ENCODE measurements at regions not wholly inside any gene's neighbourhood (a gene's known extent, or its start where the extent isn't known, plus 50 kb on each side); places are given as distances from the start of the nearest gene placed in this dataset.
"Not testable (repeated sequence)": the region's sequence is repeated elsewhere in the genome, so short reads cannot be mapped to it uniquely, and the experiment has no call there.

DNA sequence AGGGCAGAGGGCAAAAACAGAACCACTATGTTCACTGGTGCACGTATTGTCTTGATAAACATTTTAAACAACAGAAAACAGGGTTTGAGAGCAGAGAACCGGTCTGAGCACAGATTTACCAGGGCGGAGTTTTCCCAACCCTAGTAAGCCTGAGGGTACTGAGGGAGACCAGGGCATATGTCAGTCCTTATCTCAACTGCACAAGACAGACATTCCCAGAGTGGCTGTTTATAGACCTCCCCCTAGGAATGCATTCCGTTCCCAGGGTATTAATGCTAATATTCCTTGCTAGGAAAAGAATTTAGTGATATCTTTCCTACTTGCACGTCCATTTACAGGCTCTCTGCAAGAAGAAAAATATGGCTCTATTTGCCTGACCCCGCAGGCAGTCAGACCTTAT lies 99.7 kb upstream of the ANKRD50 start:
- H3K27me3 ChIP-seq (replicated peaks in 1 of 2; ENCODE audit: control insufficient read depth in 2 of 2, extremely low read depth in 1 of 2, insufficient read depth in 2 of 2, low read length in 1 of 2); H3K27ac ChIP-seq (ENCODE audit: low read length); H3K4me3 ChIP-seq (ENCODE audit: control insufficient read depth in 1 of 2, extremely low read depth in 1 of 2, low read length in 1 of 2); H3K27me3 Mint-ChIP-seq; POLR2A ChIA-PET; H3K9me3 ChIP-seq; CTCF ChIA-PET; H3K4me1 ChIP-seq (ENCODE audit: control insufficient read depth in 1 of 2, extremely low read depth in 1 of 2, insufficient read depth in 2 of 2, low read length in 2 of 2); H3K4me3 Mint-ChIP-seq; H3K4me1 Mint-ChIP-seq; H3K36me3 ChIP-seq (ENCODE audit: control insufficient read depth in 2 of 2, extremely low read depth in 1 of 2, insufficient read depth in 1 of 2, low read length in 1 of 2); ATAC-seq (replicated peaks in 1 of 4); DNase-seq; H3K27ac Mint-ChIP-seq; H3K36me3 Mint-ChIP-seq: not testable (repeated sequence)
- WGBS (ENCODE audit: insufficient coverage), result 87% methylated on average over 3 of the region's 6 CpGs
- peaks cover 8 to 17% (median 12%) of the 10 kb centered on the region in 3 donors for H3K9me3 Mint-ChIP-seq

DNA sequence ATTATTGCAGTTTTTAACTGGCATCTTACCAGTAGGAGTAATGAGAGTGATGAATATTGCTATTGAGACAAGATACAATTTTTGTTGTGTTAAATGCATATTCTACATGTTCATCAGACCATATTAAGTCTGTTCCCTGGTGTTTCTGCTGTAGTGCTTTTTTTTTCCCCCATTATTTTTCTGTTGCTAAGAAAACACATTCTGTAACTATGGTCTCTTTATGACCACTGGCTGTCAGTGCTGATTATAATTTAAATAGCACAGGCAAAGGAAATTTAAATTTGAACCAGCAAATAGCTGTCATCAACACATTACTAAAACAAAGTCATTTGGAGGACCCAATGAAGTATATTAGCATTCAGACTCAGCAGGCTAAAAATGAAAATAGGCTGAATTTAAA lies 98.3 kb upstream of the ANKRD50 start:
- Histone ChIP-seq H3K27me3 (replicated peaks in 1 of 2; ENCODE audit: control insufficient read depth in 2 of 2, extremely low read depth in 1 of 2, insufficient read depth in 2 of 2, low read length in 1 of 2) (no peaks in the 10 kb centered on the region), H3K4me3 (ENCODE audit: control insufficient read depth in 1 of 2, extremely low read depth in 1 of 2, low read length in 1 of 2) (no peak overlapping the region), H3K36me3 (ENCODE audit: control insufficient read depth in 2 of 2, extremely low read depth in 1 of 2, insufficient read depth in 1 of 2, low read length in 1 of 2) (no peaks in the 10 kb centered on the region), H3K9me3 (no peaks in the 10 kb centered on the region), H3K27ac (ENCODE audit: low read length) (no peak overlapping the region), H3K4me1 (ENCODE audit: control insufficient read depth in 1 of 2, extremely low read depth in 1 of 2, insufficient read depth in 2 of 2, low read length in 2 of 2) (no peaks in the 10 kb centered on the region)
- Mint-ChIP-seq H3K4me1 (no peaks in the 10 kb centered on the region), H3K4me3 (no peak overlapping the region), H3K27ac (no peak overlapping the region), H3K36me3 (no peaks in the 10 kb centered on the region), H3K9me3 (peaks cover 8 to 18% (median 13%) of the 10 kb centered on the region in 3 donors), H3K27me3 (no peaks in the 10 kb centered on the region)
- no peak for DNase-seq
- ChIA-PET CTCF (no interaction called here), POLR2A (no interaction called here)
- no peak for ATAC-seq (replicated peaks in 1 of 4)

DNA sequence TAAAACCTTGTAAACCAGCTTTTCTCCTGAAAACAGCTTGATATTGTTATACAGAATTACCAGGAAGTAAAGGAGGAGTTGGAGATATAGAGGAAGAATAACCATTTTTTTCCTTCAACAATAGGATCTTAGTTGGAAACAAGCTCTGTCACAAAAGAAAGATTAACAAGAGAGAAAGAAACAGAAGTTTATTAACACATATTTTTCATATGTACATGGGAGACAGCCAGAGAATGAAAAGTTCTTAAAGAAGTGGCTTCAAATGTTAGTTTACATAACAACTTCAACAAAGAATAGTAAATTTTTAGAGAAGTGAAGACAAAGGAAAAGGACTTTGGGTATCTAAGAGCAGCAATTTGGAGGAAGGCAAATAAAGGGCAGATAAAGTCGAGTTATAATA lies 94.9 kb upstream of the ANKRD50 start:
- Histone ChIP-seq H3K36me3 (ENCODE audit: control insufficient read depth in 2 of 2, extremely low read depth in 1 of 2, insufficient read depth in 1 of 2, low read length in 1 of 2) (no peaks in the 10 kb centered on the region), H3K27ac (ENCODE audit: low read length) (no peak overlapping the region), H3K27me3 (replicated peaks in 1 of 2; ENCODE audit: control insufficient read depth in 2 of 2, extremely low read depth in 1 of 2, insufficient read depth in 2 of 2, low read length in 1 of 2) (no peaks in the 10 kb centered on the region), H3K4me3 (ENCODE audit: control insufficient read depth in 1 of 2, extremely low read depth in 1 of 2, low read length in 1 of 2) (no peak overlapping the region), H3K9me3 (no peaks in the 10 kb centered on the region), H3K4me1 (ENCODE audit: control insufficient read depth in 1 of 2, extremely low read depth in 1 of 2, insufficient read depth in 2 of 2, low read length in 2 of 2) (no peaks in the 10 kb centered on the region)
- POLR2A ChIA-PET, result no interaction called here
- CTCF ChIA-PET, result no interaction called here
- H3K9me3 Mint-ChIP-seq, result peaks cover 8 to 14% (median 13%) of the 10 kb centered on the region in 3 donors
- no peak overlapping the region for H3K4me3 Mint-ChIP-seq
- no peaks in the 10 kb centered on the region for H3K36me3 Mint-ChIP-seq
- no peak for ATAC-seq (replicated peaks in 1 of 4)
- DNase-seq, result no peak
- no peaks in the 10 kb centered on the region for H3K4me1 Mint-ChIP-seq
- no CpG with 5 or more reads among the region's 1 CpG for WGBS (ENCODE audit: insufficient coverage)
- H3K27ac Mint-ChIP-seq, result no peak overlapping the region
- H3K27me3 Mint-ChIP-seq, result peaks cover 0 to 3% of the 10 kb centered on the region in 2 donors

DNA sequence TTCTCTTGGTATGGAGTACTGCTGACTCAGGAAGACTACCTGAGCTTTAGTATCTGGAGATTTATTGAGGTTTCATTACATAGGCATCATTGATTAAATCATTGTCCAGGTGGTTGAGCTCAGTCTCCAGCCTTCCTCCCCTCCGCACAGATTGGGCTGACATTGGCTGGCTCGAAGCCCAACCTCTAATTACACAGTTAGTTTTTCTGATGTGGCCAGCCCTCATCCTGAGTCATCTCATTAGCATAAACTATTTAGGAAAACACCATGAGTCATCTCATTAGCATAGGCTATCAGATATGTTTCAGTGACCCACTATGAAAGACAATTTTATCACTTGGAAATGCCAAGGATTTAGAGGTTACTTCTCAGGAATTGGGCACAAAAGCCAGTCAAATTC lies 93.9 kb upstream of the ANKRD50 start:
- Mint-ChIP-seq H3K27me3 (peaks cover 0 to 3% of the 10 kb centered on the region in 2 donors), H3K9me3 (peaks cover 2 to 6% (median 5%) of the 10 kb centered on the region in 3 donors), H3K4me1 (no peaks in the 10 kb centered on the region), H3K4me3 (no peak overlapping the region), H3K36me3 (no peaks in the 10 kb centered on the region), H3K27ac (no peak overlapping the region)
- Histone ChIP-seq H3K4me1 (ENCODE audit: control insufficient read depth in 1 of 2, extremely low read depth in 1 of 2, insufficient read depth in 2 of 2, low read length in 2 of 2) (no peaks in the 10 kb centered on the region), H3K4me3 (ENCODE audit: control insufficient read depth in 1 of 2, extremely low read depth in 1 of 2, low read length in 1 of 2) (no peak overlapping the region), H3K27me3 (replicated peaks in 1 of 2; ENCODE audit: control insufficient read depth in 2 of 2, extremely low read depth in 1 of 2, insufficient read depth in 2 of 2, low read length in 1 of 2) (no peaks in the 10 kb centered on the region), H3K36me3 (ENCODE audit: control insufficient read depth in 2 of 2, extremely low read depth in 1 of 2, insufficient read depth in 1 of 2, low read length in 1 of 2) (no peaks in the 10 kb centered on the region), H3K27ac (ENCODE audit: low read length) (no peak overlapping the region), H3K9me3 (no peaks in the 10 kb centered on the region)
- ChIA-PET POLR2A (no interaction called here), CTCF (no interaction called here)
- DNase-seq, result no peak
- no peak for ATAC-seq (replicated peaks in 1 of 4)
- whole genome bisulfite sequencing (ENCODE audit: insufficient coverage), result no CpG with 5 or more reads among the region's 2 CpGs

DNA sequence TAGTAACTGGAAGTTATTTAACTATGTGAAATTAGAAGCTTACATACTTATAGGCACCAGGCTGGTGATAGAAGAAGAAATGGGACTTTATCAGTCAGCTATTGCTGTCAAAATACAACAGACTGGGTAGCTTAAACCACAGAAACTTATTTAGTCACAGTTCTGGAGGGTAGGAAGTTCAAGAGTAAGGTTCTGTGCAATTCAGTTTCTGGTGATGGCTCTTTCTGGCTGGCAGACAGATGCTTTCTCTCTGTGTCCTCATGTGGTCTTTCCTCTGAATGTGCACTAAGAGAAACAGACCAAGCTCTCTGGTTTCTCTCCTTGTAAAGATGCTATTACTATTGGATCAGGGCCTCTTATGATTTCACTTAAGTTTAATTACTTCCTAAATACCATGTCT lies 92.1 kb upstream of the ANKRD50 start:
- Mint-ChIP-seq H3K4me3 (no peak overlapping the region), H3K4me1 (no peaks in the 10 kb centered on the region), H3K27me3 (peaks cover 0 to 3% of the 10 kb centered on the region in 2 donors), H3K36me3 (no peaks in the 10 kb centered on the region), H3K9me3 (peaks cover 5 to 13% (median 7%) of the 10 kb centered on the region in 3 donors), H3K27ac (no peak overlapping the region)
- Histone ChIP-seq H3K27ac (ENCODE audit: low read length) (no peak overlapping the region), H3K9me3 (no peaks in the 10 kb centered on the region), H3K4me3 (ENCODE audit: control insufficient read depth in 1 of 2, extremely low read depth in 1 of 2, low read length in 1 of 2) (no peak overlapping the region), H3K36me3 (ENCODE audit: control insufficient read depth in 2 of 2, extremely low read depth in 1 of 2, insufficient read depth in 1 of 2, low read length in 1 of 2) (no peaks in the 10 kb centered on the region), H3K27me3 (replicated peaks in 1 of 2; ENCODE audit: control insufficient read depth in 2 of 2, extremely low read depth in 1 of 2, insufficient read depth in 2 of 2, low read length in 1 of 2) (no peaks in the 10 kb centered on the region), H3K4me1 (ENCODE audit: control insufficient read depth in 1 of 2, extremely low read depth in 1 of 2, insufficient read depth in 2 of 2, low read length in 2 of 2) (no peaks in the 10 kb centered on the region)
- no peak for ATAC-seq (replicated peaks in 1 of 4)
- ChIA-PET POLR2A (no interaction called here), CTCF (no interaction called here)
- no peak for DNase-seq

DNA sequence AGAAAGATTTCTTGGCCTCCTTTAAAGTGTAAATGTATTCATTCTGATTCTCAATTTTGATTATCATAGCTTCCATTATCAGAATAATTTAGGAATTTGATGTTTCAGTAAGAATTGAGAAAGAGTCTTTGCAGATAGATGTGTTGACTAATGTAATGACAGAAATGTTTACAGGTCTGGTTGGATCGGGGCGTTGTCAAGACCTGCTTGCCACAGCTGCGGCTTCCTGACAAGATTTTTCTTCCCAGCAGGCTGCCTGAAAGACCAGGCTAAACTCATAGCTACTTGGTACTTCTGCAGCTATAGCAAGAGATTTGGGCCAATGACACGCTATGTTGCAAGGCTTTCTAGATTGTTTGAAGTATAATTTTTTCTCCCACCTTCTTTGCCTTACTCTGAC lies 91.5 kb upstream of the ANKRD50 start:
- no peak for DNase-seq
- WGBS (ENCODE audit: insufficient coverage), result 87% methylated on average over 3 of the region's 4 CpGs

DNA sequence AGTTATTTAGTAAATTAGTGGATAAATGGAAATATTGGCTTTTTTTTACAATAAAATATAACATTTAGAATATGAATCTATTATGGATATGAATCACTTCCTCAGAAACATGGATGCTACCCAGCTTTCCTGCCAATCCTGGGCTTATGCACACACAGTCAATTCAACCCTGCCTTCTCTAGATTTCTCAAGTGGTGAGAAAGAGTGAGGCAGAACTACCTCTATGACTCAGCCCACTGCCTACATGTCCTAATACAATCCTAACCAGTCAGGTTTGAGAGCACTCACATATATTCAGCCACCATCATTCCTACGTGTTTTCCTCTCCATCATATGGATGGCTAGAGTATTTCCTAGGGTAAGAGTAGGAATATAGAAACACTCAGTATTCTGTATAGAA lies 91.1 kb upstream of the ANKRD50 start:
- no CpG with 5 or more reads among the region's 1 CpG for WGBS (ENCODE audit: insufficient coverage)
- Mint-ChIP-seq H3K36me3 (no peaks in the 10 kb centered on the region), H3K4me1 (no peaks in the 10 kb centered on the region), H3K9me3 (peaks cover 5 to 13% (median 7%) of the 10 kb centered on the region in 3 donors), H3K27ac (no peak overlapping the region), H3K4me3 (no peak overlapping the region), H3K27me3 (peaks cover 0 to 3% of the 10 kb centered on the region in 2 donors)
- Histone ChIP-seq H3K9me3 (no peaks in the 10 kb centered on the region), H3K36me3 (ENCODE audit: control insufficient read depth in 2 of 2, extremely low read depth in 1 of 2, insufficient read depth in 1 of 2, low read length in 1 of 2) (no peaks in the 10 kb centered on the region), H3K27ac (ENCODE audit: low read length) (no peak overlapping the region), H3K27me3 (replicated peaks in 1 of 2; ENCODE audit: control insufficient read depth in 2 of 2, extremely low read depth in 1 of 2, insufficient read depth in 2 of 2, low read length in 1 of 2) (no peaks in the 10 kb centered on the region), H3K4me1 (ENCODE audit: control insufficient read depth in 1 of 2, extremely low read depth in 1 of 2, insufficient read depth in 2 of 2, low read length in 2 of 2) (no peaks in the 10 kb centered on the region), H3K4me3 (ENCODE audit: control insufficient read depth in 1 of 2, extremely low read depth in 1 of 2, low read length in 1 of 2) (no peak overlapping the region)
- CTCF ChIA-PET, result no interaction called here
- POLR2A ChIA-PET, result no interaction called here
- DNase-seq (no peak), ATAC-seq (replicated peaks in 1 of 4) (no peak)

More for the DNA sequence above, 91.5 kb upstream of the ANKRD50 start:
- Histone ChIP-seq H3K27ac (ENCODE audit: low read length) (no peak overlapping the region), H3K9me3 (no peaks in the 10 kb centered on the region), H3K4me1 (ENCODE audit: control insufficient read depth in 1 of 2, extremely low read depth in 1 of 2, insufficient read depth in 2 of 2, low read length in 2 of 2) (no peaks in the 10 kb centered on the region), H3K27me3 (replicated peaks in 1 of 2; ENCODE audit: control insufficient read depth in 2 of 2, extremely low read depth in 1 of 2, insufficient read depth in 2 of 2, low read length in 1 of 2) (no peaks in the 10 kb centered on the region), H3K36me3 (ENCODE audit: control insufficient read depth in 2 of 2, extremely low read depth in 1 of 2, insufficient read depth in 1 of 2, low read length in 1 of 2) (no peaks in the 10 kb centered on the region), H3K4me3 (ENCODE audit: control insufficient read depth in 1 of 2, extremely low read depth in 1 of 2, low read length in 1 of 2) (no peak overlapping the region)
- no peaks in the 10 kb centered on the region for H3K4me1 Mint-ChIP-seq
- CTCF ChIA-PET, result no interaction called here
- H3K36me3 Mint-ChIP-seq, result no peaks in the 10 kb centered on the region
- H3K27ac Mint-ChIP-seq, result no peak overlapping the region
- peaks cover 0 to 3% of the 10 kb centered on the region in 2 donors for H3K27me3 Mint-ChIP-seq
- H3K9me3 Mint-ChIP-seq, result peaks cover 5 to 13% (median 7%) of the 10 kb centered on the region in 3 donors
- ATAC-seq (replicated peaks in 1 of 4), result no peak
- POLR2A ChIA-PET, result no interaction called here
- H3K4me3 Mint-ChIP-seq, result no peak overlapping the region
